SW 1271 (cell line): ENCODE measurements at regions not wholly inside any gene's neighbourhood (a gene's known extent, or its start where the extent isn't known, plus 50 kb on each side); places are given as distances from the start of the nearest gene placed in this dataset.

Source experiments
- DNase-seq, 2 experiments: peaks; one replicate each; lab custom pipeline; 2025; lab: John Stamatoyannopoulos, UW

DNA sequence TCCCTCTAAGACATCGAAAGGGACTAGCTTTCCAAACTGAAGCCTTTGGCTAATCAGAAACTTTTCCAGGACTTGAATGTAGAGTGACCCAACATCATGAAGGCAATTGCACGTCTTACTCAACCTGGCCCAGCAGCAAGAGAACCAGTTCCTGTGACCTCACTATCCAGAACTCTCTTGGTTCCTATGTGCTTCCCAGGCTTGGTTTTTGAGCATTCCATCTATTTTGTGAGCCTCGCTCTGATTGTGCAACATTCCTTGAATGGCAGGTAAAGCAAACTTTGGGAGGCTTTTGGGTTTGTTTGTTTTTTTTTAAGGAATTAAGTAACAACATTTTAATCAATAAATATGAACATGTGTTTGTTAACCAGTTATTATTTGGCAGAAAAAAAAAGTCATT, 183.6 kb upstream of the EGLN3 start:
- DNase-seq: no peak

- no peak for DNase-seq
These were observed 179.2 kb upstream of the EGLN3 start for GRCh38 chr14:34129927-34130552.

DNA sequence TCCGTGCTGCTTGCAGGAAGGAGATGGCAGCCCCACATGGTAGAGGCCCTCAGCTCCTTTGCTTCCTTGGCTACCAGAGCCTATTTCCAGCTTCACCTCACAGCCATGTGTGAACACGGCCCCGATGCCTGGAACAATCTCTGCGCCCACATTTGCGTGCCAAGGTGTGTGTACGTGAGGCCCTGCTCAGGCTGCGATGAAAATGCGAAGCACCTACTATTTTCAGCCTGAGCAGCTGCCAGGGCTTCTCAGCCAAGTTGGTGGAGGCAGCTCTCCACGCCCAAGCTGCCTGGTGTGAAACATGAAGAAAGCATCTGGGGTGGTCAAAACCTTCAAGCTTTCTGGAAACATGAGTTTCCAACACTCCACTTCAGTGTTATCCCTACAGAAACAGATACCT, 177.8 kb upstream of the EGLN3 start:
- DNase-seq: no peak

DNA sequence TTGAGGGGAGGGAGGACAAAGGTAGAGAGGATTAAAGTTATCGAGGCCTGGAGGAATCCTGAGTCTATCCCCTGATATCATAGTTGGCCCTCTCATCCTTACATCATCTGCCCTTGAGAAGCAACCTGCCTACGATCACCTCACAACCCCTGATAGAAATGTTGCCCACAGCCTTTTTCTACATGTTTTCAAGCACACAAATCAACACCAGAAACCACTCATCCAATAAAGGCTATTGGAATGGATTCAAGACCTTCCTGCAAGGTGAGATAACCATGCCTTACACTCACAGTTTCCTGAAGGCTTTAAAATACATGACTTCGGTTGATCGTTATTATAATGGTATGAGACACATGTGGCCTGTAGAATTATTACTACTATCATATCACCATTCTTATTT, 175.7 kb upstream of the EGLN3 start:
- DNase-seq: no peak

DNA sequence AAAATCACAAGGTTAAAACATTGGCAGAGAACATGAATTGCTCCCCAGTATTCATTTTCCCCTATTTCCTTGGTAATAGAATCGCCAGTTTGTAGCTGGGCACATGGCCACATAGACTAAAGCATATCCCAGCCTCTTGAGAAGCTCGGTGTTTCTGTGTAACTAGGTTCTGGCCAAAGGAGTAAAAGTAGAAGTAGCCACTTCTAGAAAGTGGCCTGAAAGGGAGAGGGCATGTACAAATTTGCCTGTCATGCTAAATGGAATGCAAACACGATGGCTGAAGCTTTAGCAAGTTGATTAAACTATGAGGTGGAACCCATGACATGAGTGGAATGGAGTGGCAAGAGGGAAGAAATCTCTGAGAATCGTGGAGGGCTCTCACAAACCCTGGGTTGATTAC, 173.7 kb upstream of the EGLN3 start:
- DNase-seq: no peak

GRCh38 chr14:34122650-34123049, 171.8 kb upstream of the EGLN3 start:
- no peak for DNase-seq

DNA sequence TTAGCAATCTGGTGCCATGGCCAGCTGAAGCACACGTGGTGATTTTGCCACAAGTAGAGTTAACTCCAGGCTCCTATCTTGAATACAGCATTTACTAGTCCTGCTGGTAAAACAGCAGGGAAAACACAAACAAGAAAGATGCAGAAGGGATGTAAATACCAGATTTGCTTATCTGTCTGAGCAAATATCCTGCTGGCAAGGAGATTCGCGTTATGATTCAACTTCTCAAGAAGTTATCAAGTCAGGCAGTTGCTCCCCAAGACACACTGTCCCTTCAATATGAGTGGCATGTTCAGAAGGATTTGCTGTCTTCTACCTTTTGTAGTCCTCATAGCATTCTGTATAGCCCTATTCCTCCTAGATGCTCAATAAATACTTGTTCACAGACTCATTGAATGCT, 171.2 kb upstream of the EGLN3 start:
- no peak for DNase-seq

DNA sequence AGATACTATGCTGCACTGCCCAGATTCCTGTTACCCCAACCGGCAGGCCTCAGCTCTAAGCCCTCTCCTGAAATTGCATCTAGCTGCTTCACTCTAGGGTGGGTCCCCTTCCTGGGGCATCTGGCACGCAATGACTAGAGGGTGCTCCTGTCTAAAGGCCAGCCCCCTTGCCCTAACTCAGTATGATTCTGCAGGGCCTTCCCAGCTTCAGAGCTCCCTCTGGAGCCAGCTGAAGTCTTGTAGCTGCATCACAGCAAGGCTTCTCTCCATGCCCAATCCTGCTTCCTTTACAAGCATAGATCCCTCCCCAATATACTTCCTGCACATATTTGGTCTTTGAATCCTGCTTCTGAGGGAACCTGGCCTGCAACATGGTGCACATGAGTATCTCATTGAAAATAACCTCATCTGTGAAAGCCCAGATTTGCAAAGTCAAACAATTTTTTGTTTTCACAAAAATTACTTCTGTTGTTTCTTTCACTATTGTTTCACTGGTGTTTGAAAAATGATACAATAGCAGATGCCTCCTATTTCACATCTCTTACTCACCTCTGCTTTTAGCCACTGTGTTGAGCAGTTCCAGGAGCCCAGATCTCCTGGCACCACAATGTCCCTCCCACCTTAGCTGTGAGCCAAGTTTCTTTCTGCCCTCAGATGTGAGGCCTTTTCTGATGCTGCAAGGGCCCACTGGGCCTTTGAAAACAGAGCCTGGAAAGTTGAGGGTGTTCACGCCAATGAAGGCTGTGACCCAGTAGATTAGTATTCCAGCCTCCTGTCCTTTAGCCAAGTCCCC, 169.5 kb upstream of the EGLN3 start:
- no peak for DNase-seq

DNA sequence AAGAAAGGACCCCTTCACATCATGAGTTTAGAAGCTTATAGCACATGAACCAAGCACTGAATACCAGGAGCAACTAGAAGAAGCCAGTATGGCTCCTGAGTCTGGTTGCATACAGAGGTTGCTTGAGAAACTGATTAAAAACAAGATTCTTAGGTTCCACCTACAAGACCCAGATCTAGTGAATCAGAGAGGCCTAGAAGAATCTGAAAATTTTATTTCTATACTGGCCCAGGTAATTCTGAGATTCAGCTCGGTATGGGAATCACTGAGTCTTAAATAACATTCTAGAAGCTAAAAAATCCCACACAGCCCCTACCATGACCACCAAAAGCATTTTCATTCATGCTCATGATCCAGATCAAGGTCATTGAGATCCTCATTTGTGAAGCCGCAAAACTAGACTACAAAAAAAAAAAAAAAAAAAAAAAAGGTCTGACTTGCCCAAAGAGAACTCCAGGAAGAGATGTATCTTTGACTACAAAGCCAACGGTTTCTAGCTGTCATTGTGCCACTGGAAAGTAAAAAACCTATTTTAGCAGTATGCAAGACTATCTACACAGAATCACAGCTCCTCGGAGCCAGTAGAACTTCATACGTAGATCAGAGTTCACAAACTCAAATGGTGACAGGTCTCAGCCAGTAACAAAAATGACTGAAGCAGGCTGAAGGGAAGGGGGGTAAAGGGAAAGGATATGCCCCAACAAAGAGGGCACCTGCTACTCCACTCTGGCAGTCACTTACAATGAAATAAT, 168.4 kb upstream of the EGLN3 start:
- no peak for DNase-seq

- DNase-seq: no peak
These were observed 163.1 kb upstream of the EGLN3 start for GRCh38 chr14:34113991-34114390.

- no peak for DNase-seq
These were observed 162.2 kb upstream of the EGLN3 start for GRCh38 chr14:34113005-34113511.

GRCh38 chr14:34111953-34112352, 161.1 kb upstream of the EGLN3 start:
- no peak for DNase-seq

DNA sequence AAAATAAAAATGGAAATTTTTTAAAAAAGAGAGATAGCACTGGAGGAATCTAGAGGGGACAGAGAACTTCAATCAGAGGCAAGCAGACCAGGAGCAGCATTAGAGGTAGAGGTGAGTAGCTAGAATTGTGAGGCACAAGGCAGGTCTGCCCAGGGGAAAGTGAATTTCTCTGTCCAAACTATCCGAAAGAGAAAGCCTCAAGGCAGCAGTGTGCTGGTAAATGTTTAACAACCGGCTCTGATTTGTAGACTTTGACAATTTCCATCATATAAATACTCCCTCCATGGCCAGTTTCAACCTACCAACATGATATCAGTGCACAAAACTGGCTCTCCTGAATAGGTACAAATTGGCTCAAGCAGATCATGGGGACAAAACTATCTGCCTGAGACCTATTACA, 160.6 kb upstream of the EGLN3 start:
- no peak for DNase-seq

DNA sequence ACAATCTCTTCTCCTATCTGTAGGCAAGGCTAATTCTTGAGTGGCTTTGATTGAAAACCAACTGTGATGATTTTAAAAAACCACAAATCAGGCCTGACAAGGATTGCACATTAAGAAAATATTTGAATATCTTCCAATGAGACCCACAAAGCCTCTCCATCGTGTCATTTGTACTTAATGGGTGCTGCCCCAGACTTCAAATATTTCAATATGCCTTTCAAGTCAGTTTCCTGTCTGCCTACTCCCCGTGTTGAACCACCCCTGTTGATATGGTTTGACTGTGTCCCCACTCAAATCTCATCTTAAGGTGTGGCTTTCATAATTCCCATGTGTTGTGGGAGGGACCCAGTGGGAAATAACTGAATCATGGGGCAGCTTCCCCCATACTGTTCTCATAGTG, 159.7 kb upstream of the EGLN3 start:
- no peak for DNase-seq

- no peak for DNase-seq
These were observed 156.6 kb upstream of the EGLN3 start for GRCh38 chr14:34107441-34107840.

GRCh38 chr14:34106310-34106709, 155.4 kb upstream of the EGLN3 start:
- DNase-seq: no peak

DNA sequence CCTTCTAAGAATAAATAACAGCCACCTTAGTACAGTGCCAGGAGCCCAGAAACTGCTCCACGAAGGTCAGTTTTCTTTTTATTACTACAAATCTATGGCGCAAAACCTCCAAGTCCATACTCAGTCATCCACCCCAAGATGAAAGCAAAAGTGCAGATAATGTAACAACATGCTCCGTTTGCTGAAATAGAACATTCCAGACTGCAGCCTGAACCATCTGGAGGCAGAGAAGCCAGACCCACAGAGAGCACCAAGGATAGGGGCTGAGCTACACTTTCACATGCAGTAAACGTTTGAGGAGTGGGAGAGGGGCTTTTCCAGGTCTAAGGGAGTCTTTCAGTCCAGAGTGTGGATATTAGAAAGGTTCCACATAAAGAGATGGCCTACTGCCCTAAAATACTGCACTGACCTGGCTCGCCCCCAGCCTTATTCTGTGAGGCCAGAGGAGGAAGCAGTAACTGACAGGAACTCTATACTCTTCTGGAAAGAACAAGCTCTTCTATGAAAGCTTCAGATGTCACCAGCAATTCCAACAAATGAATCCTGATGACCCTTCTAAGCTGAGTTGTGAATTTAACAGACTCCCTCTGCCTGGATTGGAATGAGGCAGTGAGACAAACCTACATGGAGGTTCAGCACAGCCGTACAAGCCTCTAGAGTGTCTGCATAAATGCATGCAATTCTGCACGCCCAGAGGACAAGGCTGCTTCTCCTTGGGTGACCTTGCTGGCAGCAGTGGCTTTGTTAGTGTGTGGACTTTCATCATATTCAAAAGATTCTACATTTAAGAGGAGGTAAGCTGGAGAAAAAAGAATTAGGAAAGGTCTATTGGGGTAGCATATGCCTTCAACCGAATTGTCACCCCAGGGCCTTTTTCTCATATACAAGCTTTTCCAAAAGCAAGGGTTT, 153.9 kb upstream of the EGLN3 start:
- no peak for DNase-seq

- no peak for DNase-seq
These were observed 152.3 kb upstream of the EGLN3 start for GRCh38 chr14:34103176-34103575.

- DNase-seq: no peak
These were observed 148.8 kb upstream of the EGLN3 start for GRCh38 chr14:34099635-34100034.

DNA sequence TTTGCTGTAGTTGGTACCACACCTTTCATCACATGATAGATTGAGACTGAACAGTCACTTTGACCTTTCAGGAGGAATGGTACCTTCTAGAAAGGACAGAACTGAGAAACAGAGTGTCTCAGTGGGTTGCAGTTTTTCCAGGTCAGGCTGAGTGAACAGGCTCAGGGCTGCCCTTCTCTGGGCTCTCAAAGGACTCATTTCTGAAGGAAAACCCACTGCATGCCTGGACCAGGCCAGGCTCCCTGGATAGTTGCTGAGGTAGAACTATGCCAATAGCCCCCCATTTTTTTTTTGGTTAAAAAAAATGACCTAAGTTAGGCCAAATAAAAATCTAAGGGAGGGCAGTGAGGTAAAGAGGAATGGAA, 148.1 kb upstream of the EGLN3 start:
- DNase-seq: no peak

- DNase-seq: no peak
These were observed 147.4 kb upstream of the EGLN3 start for GRCh38 chr14:34098045-34098984.
